ENCODE measurements at regions not wholly inside any gene's neighbourhood (a gene's known extent, or its start where the extent isn't known, plus 50 kb on each side); places are given as distances from the start of the nearest gene placed in this dataset.

DNA sequence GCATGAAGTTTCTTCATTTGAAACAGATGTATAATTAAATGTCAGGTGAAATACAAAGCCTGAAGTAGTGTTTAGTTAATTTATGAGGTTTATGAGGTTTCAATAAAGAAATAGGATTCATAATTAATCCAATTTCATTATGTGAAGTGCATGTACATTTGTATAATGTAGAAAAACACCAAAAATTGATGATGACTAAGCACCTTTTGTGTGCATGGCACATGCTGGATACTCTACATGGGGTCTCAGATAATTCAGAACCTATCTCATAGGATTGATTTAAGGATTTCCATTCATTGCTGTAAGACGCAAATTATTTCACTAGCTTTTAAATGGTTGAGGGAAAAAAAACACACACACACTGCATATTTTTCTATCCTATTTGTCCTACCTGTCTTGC, 143.9 kb downstream of the ESM1 start:
- no peak for DNase-seq (ENCODE audit: low spot score, unreplicated experiment)
- TF ChIP-seq, protein P1, sequence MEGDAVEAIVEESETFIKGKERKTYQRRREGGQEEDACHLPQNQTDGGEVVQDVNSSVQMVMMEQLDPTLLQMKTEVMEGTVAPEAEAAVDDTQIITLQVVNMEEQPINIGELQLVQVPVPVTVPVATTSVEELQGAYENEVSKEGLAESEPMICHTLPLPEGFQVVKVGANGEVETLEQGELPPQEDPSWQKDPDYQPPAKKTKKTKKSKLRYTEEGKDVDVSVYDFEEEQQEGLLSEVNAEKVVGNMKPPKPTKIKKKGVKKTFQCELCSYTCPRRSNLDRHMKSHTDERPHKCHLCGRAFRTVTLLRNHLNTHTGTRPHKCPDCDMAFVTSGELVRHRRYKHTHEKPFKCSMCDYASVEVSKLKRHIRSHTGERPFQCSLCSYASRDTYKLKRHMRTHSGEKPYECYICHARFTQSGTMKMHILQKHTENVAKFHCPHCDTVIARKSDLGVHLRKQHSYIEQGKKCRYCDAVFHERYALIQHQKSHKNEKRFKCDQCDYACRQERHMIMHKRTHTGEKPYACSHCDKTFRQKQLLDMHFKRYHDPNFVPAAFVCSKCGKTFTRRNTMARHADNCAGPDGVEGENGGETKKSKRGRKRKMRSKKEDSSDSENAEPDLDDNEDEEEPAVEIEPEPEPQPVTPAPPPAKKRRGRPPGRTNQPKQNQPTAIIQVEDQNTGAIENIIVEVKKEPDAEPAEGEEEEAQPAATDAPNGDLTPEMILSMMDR (IDR thresholded peaks at IDR 0.05; ENCODE audit: unreplicated experiment) = no peak
- Mint-ChIP-seq H3K9me3 (ENCODE audit: low read depth) (no peaks in the 10 kb centered on the region), H3K4me3 (ENCODE audit: low read depth) (no peak overlapping the region), H3K4me1 (ENCODE audit: low read depth) (peaks cover 67% of the 10 kb centered on the region), H3K27ac (no peak overlapping the region), H3K36me3 (ENCODE audit: insufficient read depth) (no peaks in the 10 kb centered on the region), H3K27me3 (no peaks in the 10 kb centered on the region)

DNA sequence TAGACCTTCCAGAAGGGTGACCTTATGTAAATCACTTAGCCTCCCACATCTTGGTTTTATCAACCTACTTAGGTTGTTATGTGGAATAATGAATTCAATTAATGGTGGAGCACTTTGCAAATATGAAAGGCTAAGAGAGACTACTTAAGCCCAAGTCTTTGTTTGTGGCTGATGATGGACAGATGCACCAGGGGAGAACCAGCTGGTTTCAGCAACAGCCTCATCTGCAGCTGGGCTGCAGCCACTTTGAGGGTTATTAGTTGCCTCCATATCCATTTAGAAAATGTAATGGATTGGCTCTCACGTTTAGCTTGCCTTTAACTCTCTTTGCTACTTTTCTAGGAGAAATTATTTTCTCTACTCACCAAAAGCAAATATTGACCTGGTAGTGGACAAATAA, 146.6 kb downstream of the ESM1 start:
- no peak for DNase-seq (ENCODE audit: low spot score, unreplicated experiment)
- no peaks in the 10 kb centered on the region for H3K36me3 Mint-ChIP-seq (ENCODE audit: insufficient read depth)
- peaks cover 4% of the 10 kb centered on the region for H3K9me3 Mint-ChIP-seq (ENCODE audit: low read depth)
- H3K27me3 Mint-ChIP-seq = no peaks in the 10 kb centered on the region
- TF ChIP-seq, protein P1 (IDR thresholded peaks at IDR 0.05; ENCODE audit: unreplicated experiment) = no peak
- H3K27ac Mint-ChIP-seq = peak overlapping the region; percentile 97
- H3K4me1 Mint-ChIP-seq (ENCODE audit: low read depth) = peaks cover 62% of the 10 kb centered on the region
- no peak overlapping the region for H3K4me3 Mint-ChIP-seq (ENCODE audit: low read depth)

DNA sequence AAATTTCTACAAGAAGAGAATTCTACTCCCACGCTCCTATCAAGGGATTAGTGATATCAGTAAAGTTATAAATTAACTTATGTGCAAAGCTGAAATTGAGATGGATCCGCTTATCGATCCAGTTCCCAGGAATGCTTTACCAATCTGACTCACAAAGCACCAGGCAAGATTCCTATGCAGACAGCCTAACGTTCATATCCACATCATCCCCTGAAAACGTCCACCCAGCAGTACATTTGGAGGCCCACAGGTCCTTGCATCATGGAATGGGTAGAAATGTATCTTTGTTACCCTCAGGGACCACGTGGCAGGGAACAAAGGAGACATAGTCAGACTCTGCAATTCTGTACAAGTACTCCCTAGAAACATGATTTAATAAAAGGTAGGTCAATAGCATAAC, 147.4 kb downstream of the ESM1 start:
- Mint-ChIP-seq H3K4me3 (ENCODE audit: low read depth) (no peak overlapping the region), H3K36me3 (ENCODE audit: insufficient read depth) (no peaks in the 10 kb centered on the region), H3K27me3 (no peaks in the 10 kb centered on the region), H3K4me1 (ENCODE audit: low read depth) (peaks cover 58% of the 10 kb centered on the region), H3K9me3 (ENCODE audit: low read depth) (peaks cover 4% of the 10 kb centered on the region), H3K27ac (peak overlapping the region; percentile 97)
- DNase-seq (ENCODE audit: low spot score, unreplicated experiment) = no peak
- TF ChIP-seq, protein P1 (IDR thresholded peaks at IDR 0.05; ENCODE audit: unreplicated experiment) = no peak

DNA sequence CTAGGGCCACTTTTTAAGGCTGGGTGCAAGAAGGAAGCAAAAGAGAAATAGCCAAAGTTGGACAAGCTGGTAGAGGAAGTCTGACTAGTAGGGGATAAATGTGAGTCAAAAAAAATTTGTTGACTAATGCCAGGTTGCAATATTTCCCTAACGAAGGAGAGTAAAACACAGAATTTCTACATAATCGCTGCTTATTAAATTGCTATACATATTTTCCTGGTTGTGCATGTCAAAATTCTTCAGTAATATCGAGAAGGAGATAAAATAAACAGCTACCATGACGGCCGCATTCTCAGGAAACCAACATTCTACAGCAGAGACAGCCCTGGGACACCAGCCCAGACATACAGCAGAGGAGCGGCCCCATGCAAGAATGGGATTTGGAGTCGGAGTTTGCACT, 148.3 kb downstream of the ESM1 start:
- Mint-ChIP-seq H3K36me3 (ENCODE audit: insufficient read depth) (no peaks in the 10 kb centered on the region), H3K4me3 (ENCODE audit: low read depth) (no peak overlapping the region), H3K4me1 (ENCODE audit: low read depth) (peaks cover 55% of the 10 kb centered on the region), H3K27me3 (no peaks in the 10 kb centered on the region), H3K9me3 (ENCODE audit: low read depth) (peaks cover 4% of the 10 kb centered on the region), H3K27ac (peak overlapping the region; percentile 57)
- DNase-seq (ENCODE audit: low spot score, unreplicated experiment) = no peak
- TF ChIP-seq, protein P1 (IDR thresholded peaks at IDR 0.05; ENCODE audit: unreplicated experiment) = no peak

DNA sequence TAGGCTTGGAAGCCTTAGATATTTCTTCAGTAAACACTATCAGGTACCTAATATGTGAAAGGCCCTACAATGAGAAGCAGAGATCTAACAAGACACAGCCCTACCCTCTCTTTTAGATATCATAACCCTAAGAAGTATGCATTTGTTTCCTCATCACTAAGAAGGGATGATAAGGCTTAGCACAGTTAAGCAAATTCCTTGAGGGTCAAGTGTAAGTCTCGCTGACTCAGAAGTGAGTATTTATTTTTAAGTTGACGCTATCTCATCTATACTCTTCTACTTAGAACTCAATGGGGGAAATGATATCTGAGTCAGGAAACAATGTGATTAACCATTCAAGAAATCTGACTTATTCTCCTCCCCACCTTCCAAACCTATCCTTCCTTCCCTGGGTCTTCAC, 149.7 kb downstream of the ESM1 start:
- Mint-ChIP-seq H3K9me3 (ENCODE audit: low read depth) (peaks cover 4% of the 10 kb centered on the region), H3K4me3 (ENCODE audit: low read depth) (no peak overlapping the region), H3K27ac (no peak overlapping the region), H3K4me1 (ENCODE audit: low read depth) (peaks cover 46% of the 10 kb centered on the region), H3K36me3 (ENCODE audit: insufficient read depth) (no peaks in the 10 kb centered on the region), H3K27me3 (no peaks in the 10 kb centered on the region)
- no peak for DNase-seq (ENCODE audit: low spot score, unreplicated experiment)
- TF ChIP-seq, protein P1 (IDR thresholded peaks at IDR 0.05; ENCODE audit: unreplicated experiment) = no peak
